NCI-H226 (cell line): ENCODE measurements at regions not wholly inside any gene's neighbourhood (a gene's known extent, or its start where the extent isn't known, plus 50 kb on each side); places are given as distances from the start of the nearest gene placed in this dataset.

ENCODE experiments used
- DNase-seq: peaks from one replicate; pipeline ENCODE4 v3.0.0-alpha.2; 2015

GRCh38 chr2:157068237-157068636, 189.3 kb upstream of the GALNT5 start:
- DNase-seq, result no peak

- no peak for DNase-seq
Measured at GRCh38 chr2:157075924-157076323, 181.6 kb upstream of the GALNT5 start.

- DNase-seq, result no peak
Measured at GRCh38 chr2:157076526-157077161, 180.9 kb upstream of the GALNT5 start.

GRCh38 chr2:157077753-157078350, 179.7 kb upstream of the GALNT5 start:
- DNase-seq, result no peak

- DNase-seq, result no peak
Measured at GRCh38 chr2:157082950-157083349, 174.6 kb upstream of the GALNT5 start.

- no peak for DNase-seq
Measured at GRCh38 chr2:157085522-157085921, 172.0 kb upstream of the GALNT5 start.

- no peak for DNase-seq
Measured at GRCh38 chr2:157087373-157088002, 170.0 kb upstream of the GALNT5 start.

- DNase-seq, result no peak
Measured at GRCh38 chr2:157093666-157094065, 163.8 kb upstream of the GALNT5 start.

GRCh38 chr2:157105372-157105771, 152.1 kb upstream of the GALNT5 start:
- no peak for DNase-seq

GRCh38 chr2:157106950-157107349, 150.6 kb upstream of the GALNT5 start:
- no peak for DNase-seq

- DNase-seq, result no peak
Measured at GRCh38 chr2:157107460-157107859, 150.0 kb upstream of the GALNT5 start.

- DNase-seq, result peak; percentile 53
Measured at GRCh38 chr2:157107877-157108276, 149.6 kb upstream of the GALNT5 start.

- no peak for DNase-seq
Measured at GRCh38 chr2:157122776-157123175, 134.7 kb upstream of the GALNT5 start.

- DNase-seq, result no peak
Measured at GRCh38 chr2:157124731-157125130, 132.8 kb upstream of the GALNT5 start.

GRCh38 chr2:157125685-157126084, 131.8 kb upstream of the GALNT5 start:
- no peak for DNase-seq

- DNase-seq, result no peak
Measured at GRCh38 chr2:157127249-157128012, 130.1 kb upstream of the GALNT5 start.

GRCh38 chr2:157143901-157144300, 113.6 kb upstream of the GALNT5 start:
- DNase-seq, result no peak

- no peak for DNase-seq
Measured at GRCh38 chr2:157149270-157149669, 108.2 kb upstream of the GALNT5 start.

- no peak for DNase-seq
Measured at GRCh38 chr2:157150747-157151146, 106.8 kb upstream of the GALNT5 start.

- DNase-seq, result no peak
Measured at GRCh38 chr2:157152362-157152761, 105.1 kb upstream of the GALNT5 start.

- DNase-seq, result no peak
Measured at GRCh38 chr2:157155992-157156391, 101.5 kb upstream of the GALNT5 start.

- DNase-seq, result peak; percentile 36
Measured at GRCh38 chr2:157158111-157158510, 99.4 kb upstream of the GALNT5 start.

GRCh38 chr2:157159221-157159934, 98.1 kb upstream of the GALNT5 start:
- DNase-seq, result no peak
